Neuronal stem cell (in vitro differentiated cells): ENCODE measurements at regions not wholly inside any gene's neighbourhood (a gene's known extent, or its start where the extent isn't known, plus 50 kb on each side); places are given as distances from the start of the nearest gene placed in this dataset.

ENCODE experiments used
- DNase-seq: peaks from one replicate; pipeline ENCODE4 v3.0.0-alpha.2; 2013; ENCODE audit warnings: low spot score
- H2AFZ ChIP-seq: one replicate; pipeline ENCODE4 v1.6.1; 2013; ENCODE audit warnings: mild to moderate bottlenecking, low read length, inconsistent platforms
- H2AK5ac ChIP-seq: 2 replicates; pipeline ENCODE4 v1.6.1; 2013; ENCODE audit warnings: low read depth, mild to moderate bottlenecking, inconsistent platforms, low read length, moderate library complexity, mixed read lengths
- H2BK120ac ChIP-seq: 2 replicates; pipeline ENCODE4 v1.6.1; 2013; ENCODE audit warnings: low read depth, mild to moderate bottlenecking, inconsistent platforms, low read length, moderate library complexity, mixed read lengths
- H2BK12ac ChIP-seq: one replicate; pipeline ENCODE4 v1.6.1; 2013; ENCODE audit warnings: low read length, inconsistent platforms
- H2BK15ac ChIP-seq: 2 replicates; pipeline ENCODE4 v1.6.1; 2013; ENCODE audit warnings: mild to moderate bottlenecking, low read length, inconsistent platforms, mixed read lengths
- H2BK5ac ChIP-seq: one replicate; pipeline ENCODE4 v1.6.1; 2013; ENCODE audit warnings: inconsistent platforms, mild to moderate bottlenecking, low read length, moderate library complexity
- H3K14ac ChIP-seq: one replicate; pipeline ENCODE4 v1.6.1; 2013; ENCODE audit warnings: low read length, inconsistent platforms
- H3K18ac ChIP-seq: 2 replicates; pipeline ENCODE4 v1.6.1; 2013; ENCODE audit warnings: low read length, inconsistent platforms
- H3K23ac ChIP-seq: 2 replicates; pipeline ENCODE4 v1.6.1; 2013; ENCODE audit warnings: low read depth, mild to moderate bottlenecking, mixed read lengths, low read length, inconsistent platforms; ENCODE audit not compliant: poor library complexity
- H3K27ac ChIP-seq: replicated peaks from 3 replicates; pipeline ENCODE4 v1.5.1; 2013; ENCODE audit warnings: low read length, inconsistent platforms
- H3K27me3 ChIP-seq, 3 experiments: 2 replicates each; pipeline ENCODE4 v1.6.1; 2013; ENCODE audit warnings: low read length in 3 of 3, mild to moderate bottlenecking in 2 of 3, inconsistent platforms in 1 of 3, low read depth in 1 of 3, mixed read lengths in 1 of 3, moderate library complexity in 1 of 3; ENCODE audit not compliant: control insufficient read depth in 3 of 3, insufficient read depth in 3 of 3
- H3K36me3 ChIP-seq, 2 donors: replicated peaks in 1 of 2; 2 replicates each; pipeline ENCODE4 v1.6.1; 2013; ENCODE audit warnings: low read length in 2 of 2; ENCODE audit not compliant: control insufficient read depth in 2 of 2, insufficient read depth in 2 of 2
- H3K4ac ChIP-seq: 2 replicates; pipeline ENCODE4 v1.6.1; 2013; ENCODE audit warnings: inconsistent platforms, mild to moderate bottlenecking, low read length, moderate library complexity
- H3K4me1 ChIP-seq, 2 donors: 1 replicate in 1 of 2; 2 replicates in 1 of 2; pipeline ENCODE4 v1.6.1; 2013; ENCODE audit warnings: low read length in 2 of 2, low read depth in 1 of 2; ENCODE audit not compliant: control insufficient read depth in 2 of 2, insufficient read depth in 1 of 2
- H3K4me2 ChIP-seq: one replicate; pipeline ENCODE4 v1.6.1; 2013; ENCODE audit warnings: mild to moderate bottlenecking, low read length, inconsistent platforms; ENCODE audit not compliant: insufficient read depth, poor library complexity, severe bottlenecking
- H3K4me3 ChIP-seq, 2 donors: 2 replicates each; pipeline ENCODE4 v1.5.1; 2013; ENCODE audit warnings: low read length in 2 of 2, mild to moderate bottlenecking in 2 of 2, inconsistent platforms in 1 of 2, moderate library complexity in 1 of 2
- H3K79me1 ChIP-seq: one replicate; pipeline ENCODE4 v1.6.1; 2013; ENCODE audit warnings: low read depth, mild to moderate bottlenecking, inconsistent platforms, low read length, moderate library complexity
- H3K9ac ChIP-seq: one replicate; pipeline ENCODE4 v1.6.1; 2013; ENCODE audit warnings: mild to moderate bottlenecking, low read depth, low read length, inconsistent platforms; ENCODE audit not compliant: poor library complexity
- H3K9me3 ChIP-seq, 2 donors: replicated peaks in 1 of 2; 2 replicates each; pipeline versions ENCODE3 to v1.6.1; 2013; ENCODE audit warnings: low read length in 2 of 2, mild to moderate bottlenecking in 2 of 2, inconsistent platforms in 1 of 2, low read depth in 1 of 2, mixed read lengths in 1 of 2, moderate library complexity in 1 of 2; ENCODE audit not compliant: control insufficient read depth in 2 of 2, insufficient read depth in 1 of 2
- H4K8ac ChIP-seq: one replicate; pipeline ENCODE4 v1.6.1; 2013; ENCODE audit warnings: low read depth, mild to moderate bottlenecking, inconsistent platforms, low read length, moderate library complexity
- H4K91ac ChIP-seq: one replicate; pipeline ENCODE4 v1.6.1; 2013; ENCODE audit warnings: low read length, low read depth, mild to moderate bottlenecking, inconsistent platforms; ENCODE audit not compliant: poor library complexity
- WGBS, 2 donors: extraction: QIAGEN DNeasy Blood & Tissue Kit; methylation state at CpG; one replicate each; pipeline ENCODE4 v1.1.7; 2013; ENCODE audit warnings: missing lambda C conversion rate in 2 of 2, mixed read lengths in 1 of 2; ENCODE audit not compliant: insufficient read length in 2 of 2, insufficient replicate concordance in 1 of 2; ENCODE audit errors: extremely low coverage in 2 of 2; 5-methylcytosine and 5-hydroxymethylcytosine counted together

DNA sequence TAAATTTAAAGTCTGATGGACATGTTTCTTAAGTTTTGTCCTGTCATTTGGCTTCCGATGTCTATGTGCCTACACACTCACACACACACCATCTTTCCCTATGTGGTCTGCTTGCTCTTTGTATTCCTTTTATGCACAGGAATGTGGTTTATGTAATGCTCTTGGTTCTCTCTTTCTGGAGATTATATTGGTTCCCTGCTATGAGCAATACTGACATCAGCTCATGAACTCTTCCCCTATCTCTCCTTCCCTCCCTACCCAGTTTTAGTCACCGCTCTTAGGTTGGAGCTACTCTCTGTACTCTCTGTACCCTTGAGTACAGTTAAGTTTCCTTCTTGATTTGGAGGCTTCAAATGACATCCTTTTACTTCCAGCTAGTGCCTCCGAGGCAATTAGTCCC lies 77.9 kb upstream of the MVB12B start:
- no peak overlapping the region for H3K4ac ChIP-seq
- no peak overlapping the region for H3K4me3 ChIP-seq
- H2BK15ac ChIP-seq: no peak overlapping the region
- H4K91ac ChIP-seq: no peak overlapping the region
- WGBS, 2 donors: no CpG with 5 or more reads among the region's 3 CpGs
- H2BK120ac ChIP-seq: no peak overlapping the region
- H3K27me3 ChIP-seq: no peaks in the 10 kb centered on the region
- no peaks in the 10 kb centered on the region for H3K36me3 ChIP-seq
- H2AK5ac ChIP-seq: no peak overlapping the region
- H3K79me1 ChIP-seq: no peaks in the 10 kb centered on the region
- H3K14ac ChIP-seq: no peak overlapping the region
- H3K27ac ChIP-seq: no peak overlapping the region
- H3K4me2 ChIP-seq: no peak overlapping the region
- H2BK12ac ChIP-seq: no peak overlapping the region
- DNase-seq: no peak
- no peak overlapping the region for H3K18ac ChIP-seq
- no peak overlapping the region for H3K9ac ChIP-seq
- peaks cover 0 to 3% of the 10 kb centered on the region in 2 donors for H3K9me3 ChIP-seq
- H2AFZ ChIP-seq: no peak overlapping the region
- peaks cover 0 to 3% of the 10 kb centered on the region in 2 donors for H3K4me1 ChIP-seq
- no peak overlapping the region for H2BK5ac ChIP-seq
- H3K23ac ChIP-seq: no peak overlapping the region
- H4K8ac ChIP-seq: no peak overlapping the region

DNA sequence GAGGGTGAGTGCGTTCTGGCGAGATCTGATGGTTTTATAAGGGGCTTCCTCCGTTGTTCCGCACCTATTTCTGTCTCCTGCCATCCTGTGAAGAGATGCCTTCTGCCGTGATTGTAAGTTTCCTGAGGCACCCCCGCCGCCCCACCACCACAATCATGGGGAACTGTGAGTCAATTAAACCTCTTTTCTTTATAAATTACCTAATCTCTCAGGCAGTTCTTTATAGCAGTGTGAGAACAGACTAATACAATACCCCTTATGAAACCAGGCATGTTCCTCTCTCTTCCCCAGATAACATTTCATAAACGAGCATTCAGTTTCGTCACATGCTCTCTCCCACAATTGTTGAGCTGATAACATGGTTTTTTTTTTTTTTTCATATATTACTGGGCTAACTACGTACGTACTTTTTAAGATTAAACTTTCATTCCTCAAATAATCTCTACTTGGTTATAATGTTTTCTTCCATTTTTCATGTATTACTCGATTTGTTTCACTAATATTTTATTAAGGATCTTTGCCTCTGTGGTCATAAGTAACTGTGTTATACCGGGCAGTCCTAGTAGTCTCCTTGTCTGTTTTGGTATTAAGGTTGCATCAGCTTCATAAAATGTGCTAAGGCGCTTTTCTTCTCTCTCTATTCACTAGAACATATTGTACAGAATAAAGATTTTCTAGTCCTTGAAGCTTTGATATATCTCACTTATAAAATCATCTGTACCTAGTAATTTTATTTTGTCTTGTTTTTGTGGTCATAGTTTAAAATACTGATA lies 64.9 kb upstream of the MVB12B start:
- no peak overlapping the region for H3K23ac ChIP-seq
- no peak overlapping the region for H3K4me3 ChIP-seq
- no peak overlapping the region for H4K8ac ChIP-seq
- H3K18ac ChIP-seq: no peak overlapping the region
- no peak overlapping the region for H2BK120ac ChIP-seq
- no CpG with 5 or more reads among the region's 14 CpGs for WGBS, 2 donors
- DNase-seq: no peak
- peaks cover 0 to 9% (median 0%) of the 10 kb centered on the region in 3 experiments for H3K27me3 ChIP-seq
- H3K14ac ChIP-seq: no peak overlapping the region
- H3K36me3 ChIP-seq: no peaks in the 10 kb centered on the region
- no peak overlapping the region for H2AK5ac ChIP-seq
- H3K4me2 ChIP-seq: no peak overlapping the region
- no peak overlapping the region for H3K4ac ChIP-seq
- H3K79me1 ChIP-seq: no peaks in the 10 kb centered on the region
- H3K9me3 ChIP-seq: no peaks in the 10 kb centered on the region
- no peak overlapping the region for H2BK15ac ChIP-seq
- no peak overlapping the region for H2AFZ ChIP-seq
- H2BK5ac ChIP-seq: no peak overlapping the region
- H2BK12ac ChIP-seq: no peak overlapping the region
- no peak overlapping the region for H4K91ac ChIP-seq
- H3K27ac ChIP-seq: no peak overlapping the region
- H3K4me1 ChIP-seq: no peaks in the 10 kb centered on the region
- no peak overlapping the region for H3K9ac ChIP-seq

DNA sequence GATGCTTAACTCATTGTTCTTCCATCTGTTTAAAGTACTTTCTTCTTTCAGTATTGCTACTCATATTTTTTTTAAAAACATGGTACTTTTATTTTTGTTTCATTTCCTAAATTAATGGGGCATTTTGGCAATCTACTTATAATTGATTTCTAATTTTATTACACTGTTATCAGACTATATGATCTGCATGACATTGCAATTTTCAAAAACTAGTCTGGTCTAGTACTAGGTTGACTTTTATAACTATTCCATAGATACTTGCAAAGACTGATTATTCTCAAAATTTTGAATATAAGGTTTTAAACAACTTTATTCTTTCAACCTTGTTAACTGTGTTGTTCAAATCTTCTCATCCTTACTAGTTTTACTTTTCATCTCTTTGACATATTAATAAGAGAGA lies 63.9 kb upstream of the MVB12B start:
- Histone ChIP-seq H2BK12ac (no peak overlapping the region), H4K91ac (no peak overlapping the region), H2BK120ac (no peak overlapping the region), H3K4ac (no peak overlapping the region), H3K27me3 (peaks cover 0 to 11% (median 0%) of the 10 kb centered on the region in 3 experiments), H3K36me3 (no peaks in the 10 kb centered on the region), H3K27ac (no peak overlapping the region), H3K23ac (no peak overlapping the region), H4K8ac (no peak overlapping the region), H3K4me2 (no peak overlapping the region), H2AFZ (no peak overlapping the region), H2BK15ac (no peak overlapping the region), H3K9me3 (no peaks in the 10 kb centered on the region), H3K14ac (no peak overlapping the region), H3K4me3 (no peak overlapping the region), H3K4me1 (no peaks in the 10 kb centered on the region), H2BK5ac (no peak overlapping the region), H3K18ac (no peak overlapping the region), H3K79me1 (no peaks in the 10 kb centered on the region), H2AK5ac (no peak overlapping the region), H3K9ac (no peak overlapping the region)
- no peak for DNase-seq

DNA sequence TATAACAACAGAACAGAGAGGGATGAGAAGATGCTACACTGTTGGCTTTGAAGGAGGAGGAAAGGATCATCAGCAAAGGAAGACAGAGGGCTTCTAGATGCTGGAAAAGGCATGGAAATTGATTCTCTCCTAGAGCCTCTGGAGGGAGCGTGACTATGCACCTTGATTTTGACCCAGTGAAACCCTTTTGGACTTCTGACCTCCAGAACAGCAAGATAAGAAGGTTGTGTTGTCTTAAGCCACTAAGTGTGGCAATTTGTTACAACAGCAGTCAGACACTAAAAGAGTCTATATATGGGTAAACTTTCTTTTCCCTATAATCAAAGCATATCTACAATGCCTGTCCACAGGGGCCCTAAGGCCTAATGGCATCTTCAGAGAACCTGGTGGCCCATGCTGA lies 56.1 kb upstream of the MVB12B start:
- H3K27ac ChIP-seq: no peak overlapping the region
- no peaks in the 10 kb centered on the region for H3K36me3 ChIP-seq
- H2BK15ac ChIP-seq: no peak overlapping the region
- WGBS, 2 donors: no CpG with 5 or more reads among the region's 1 CpG
- H4K8ac ChIP-seq: no peak overlapping the region
- DNase-seq: no peak
- H2BK120ac ChIP-seq: no peak overlapping the region
- H3K4me3 ChIP-seq: no peak overlapping the region
- no peak overlapping the region for H4K91ac ChIP-seq
- H3K9me3 ChIP-seq: no peaks in the 10 kb centered on the region
- no peak overlapping the region for H3K4ac ChIP-seq
- no peak overlapping the region for H3K14ac ChIP-seq
- no peak overlapping the region for H3K9ac ChIP-seq
- no peak overlapping the region for H2AFZ ChIP-seq
- H3K4me1 ChIP-seq: peaks cover 7% of the 10 kb centered on the region in 2 donors
- no peak overlapping the region for H2BK12ac ChIP-seq
- H3K4me2 ChIP-seq: no peak overlapping the region
- peaks cover 0 to 13% (median 0%) of the 10 kb centered on the region in 3 experiments for H3K27me3 ChIP-seq
- H3K23ac ChIP-seq: no peak overlapping the region
- no peak overlapping the region for H2BK5ac ChIP-seq
- no peaks in the 10 kb centered on the region for H3K79me1 ChIP-seq
- H3K18ac ChIP-seq: no peak overlapping the region
- H2AK5ac ChIP-seq: no peak overlapping the region
